Stimulated activated CD4-positive, alpha-beta T cell treated with anti-CD3 and anti-CD28 coated beads, TNF-alpha, amount 100 ng/mL, for 4 hours (primary cell): ENCODE measurements at regions not wholly inside any gene's neighbourhood (a gene's known extent, or its start where the extent isn't known, plus 50 kb on each side); places are given as distances from the start of the nearest gene placed in this dataset.
"Not testable (repeated sequence)": the region's sequence is repeated elsewhere in the genome, so short reads cannot be mapped to it uniquely, and the experiment has no call there.

Experiments
- DNase-seq, 3 experiments: peaks; one replicate each; pipeline ENCODE4 v3.0.0-alpha.2; 2020; ENCODE audit warnings: low read depth in 3 of 3

DNA sequence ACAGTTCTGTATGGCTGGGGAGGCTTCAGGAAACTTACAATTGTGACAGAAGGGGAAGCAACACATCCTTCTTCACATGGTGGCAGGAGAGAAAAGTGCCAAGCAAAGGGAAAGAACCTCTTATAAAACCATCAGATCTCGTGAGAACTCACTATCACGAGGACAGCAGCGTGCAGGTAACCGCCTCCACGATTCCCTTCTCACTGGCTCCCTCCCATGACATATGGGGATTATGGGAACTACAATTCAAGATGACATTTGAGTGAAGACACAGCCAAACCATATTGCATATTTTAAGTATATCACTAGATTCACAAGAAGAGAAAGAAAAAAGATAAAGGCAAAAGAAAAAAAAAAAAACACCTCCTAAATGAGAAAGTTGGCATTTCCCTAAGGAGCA lies 431.9 kb upstream of the RGS17 start:
- no peak for DNase-seq

GRCh38 chr6:153553627-153554026 lies 422.5 kb upstream of the RGS17 start:
- no peak for DNase-seq

DNA sequence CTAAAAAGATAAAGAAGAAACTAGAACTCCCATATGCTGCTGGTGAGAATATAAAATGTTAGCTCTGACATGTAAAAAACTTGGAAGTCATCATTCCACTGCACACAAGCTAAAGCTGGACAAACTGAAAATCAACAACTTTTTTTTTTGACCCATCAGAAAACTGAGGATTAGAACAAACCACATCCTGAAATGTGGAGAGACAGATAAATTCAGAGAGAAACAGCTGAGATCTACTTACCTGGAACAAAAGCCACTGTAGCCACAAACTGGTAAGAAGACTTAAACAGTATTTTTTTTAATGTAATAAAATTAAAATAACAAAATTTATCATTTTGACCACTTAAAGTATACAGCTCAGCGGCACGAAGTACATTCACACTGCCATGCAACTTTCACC lies 408.5 kb upstream of the RGS17 start:
- DNase-seq, result no peak

DNA sequence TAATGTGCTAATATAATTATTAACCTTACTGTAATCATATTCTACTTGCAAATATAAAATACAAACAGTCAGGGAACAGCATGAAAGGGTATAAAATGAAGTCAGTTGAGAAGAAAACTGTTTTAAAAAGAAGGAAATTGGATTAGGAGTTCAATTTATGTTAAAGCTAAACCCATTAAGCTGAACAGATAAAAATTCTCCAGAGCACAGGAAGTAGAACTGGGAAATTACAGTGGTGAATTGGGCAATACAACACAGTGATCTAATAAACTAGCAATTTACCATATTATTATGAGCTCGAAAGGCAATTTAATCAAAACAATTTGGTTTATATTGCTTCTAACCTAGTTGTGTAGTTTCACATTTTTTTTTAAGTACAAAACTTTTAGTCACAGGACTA lies 407.4 kb upstream of the RGS17 start:
- no peak for DNase-seq

DNA sequence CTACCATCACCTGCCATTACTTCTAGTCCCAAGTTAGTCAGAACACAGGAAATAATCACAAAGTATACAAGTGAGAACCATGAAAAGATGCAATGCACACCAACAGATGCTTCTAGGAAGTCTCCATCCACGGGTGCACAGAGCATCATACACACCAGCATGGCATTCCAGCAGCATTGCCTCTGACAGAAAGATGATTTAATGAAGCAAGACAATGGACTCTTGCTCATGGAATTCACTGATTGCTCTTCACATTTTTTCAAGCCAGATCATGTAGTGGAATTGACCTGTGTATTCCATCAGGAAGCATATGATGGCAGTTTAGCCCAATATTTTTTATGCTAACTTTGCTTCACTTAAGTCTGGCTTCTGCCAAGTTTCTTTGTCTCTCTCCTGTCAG lies 406.3 kb upstream of the RGS17 start:
- no peak for DNase-seq

DNA sequence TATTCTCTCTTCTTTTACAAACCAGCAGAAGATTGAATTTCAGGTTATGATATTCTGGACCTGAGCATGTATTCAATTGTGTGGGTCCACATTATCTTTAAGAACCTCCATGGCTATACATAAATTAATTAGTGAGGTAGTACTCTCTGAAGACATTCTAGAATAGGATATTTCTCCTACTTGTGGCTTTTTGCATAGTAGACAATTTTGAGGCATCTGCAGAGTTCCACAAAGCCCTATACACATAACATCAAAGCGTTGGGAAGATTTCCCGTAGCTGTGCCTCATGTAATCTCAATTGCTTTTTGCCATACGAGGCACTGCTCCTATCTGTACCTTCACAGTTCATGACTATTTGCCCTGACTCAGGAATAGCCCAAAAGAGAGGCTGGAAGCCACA lies 395.4 kb upstream of the RGS17 start:
- DNase-seq, result no peak

GRCh38 chr6:153525998-153526397 lies 394.9 kb upstream of the RGS17 start:
- no peak for DNase-seq

DNA sequence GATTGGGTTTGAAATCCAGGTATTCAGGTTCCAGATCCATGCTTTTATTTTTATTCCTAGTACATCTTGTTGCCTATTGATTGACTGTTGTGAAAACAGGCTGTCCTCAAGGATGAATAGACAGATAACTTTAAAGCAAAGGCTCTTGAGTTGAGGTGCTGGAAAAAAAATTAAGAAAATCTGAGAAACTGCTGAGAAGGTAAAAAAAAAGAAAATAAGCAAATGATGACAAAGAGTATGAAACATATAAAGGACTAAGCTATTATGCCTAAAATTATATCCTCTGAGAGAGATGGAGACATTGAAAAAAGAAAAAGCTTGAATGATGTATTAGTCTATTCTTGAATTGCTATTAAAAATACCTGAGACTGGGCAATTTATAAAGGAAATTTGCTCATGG lies 392.3 kb upstream of the RGS17 start:
- DNase-seq, result no peak

DNA sequence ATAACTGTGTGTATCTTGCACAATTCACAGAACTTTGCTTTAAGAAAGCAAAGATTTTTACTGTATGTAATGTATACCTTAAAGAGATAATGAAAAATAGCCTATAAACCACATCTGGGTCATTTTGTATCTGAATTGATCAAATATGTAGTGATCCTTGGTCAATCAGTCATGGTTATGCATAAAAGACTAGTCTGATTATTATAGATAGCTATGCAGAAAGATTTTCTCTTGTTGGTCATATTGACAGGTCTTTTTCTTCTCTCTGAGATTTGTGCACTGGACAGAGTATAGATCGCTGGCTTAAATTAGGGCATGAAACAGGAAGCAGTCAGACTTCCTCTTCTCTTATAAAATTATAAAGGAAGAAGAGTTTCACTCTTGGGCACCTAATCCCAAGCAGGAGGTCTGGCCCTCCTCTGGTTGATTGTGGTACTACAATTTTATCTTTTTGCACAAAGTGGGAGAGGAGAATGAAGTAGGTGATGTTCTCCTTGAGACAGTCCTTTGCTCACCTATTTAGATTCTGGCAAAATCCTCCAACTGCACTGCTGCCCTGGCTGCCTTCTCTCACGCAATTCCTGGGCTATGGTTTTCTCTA lies 380.9 kb upstream of the RGS17 start:
- no peak for DNase-seq

DNA sequence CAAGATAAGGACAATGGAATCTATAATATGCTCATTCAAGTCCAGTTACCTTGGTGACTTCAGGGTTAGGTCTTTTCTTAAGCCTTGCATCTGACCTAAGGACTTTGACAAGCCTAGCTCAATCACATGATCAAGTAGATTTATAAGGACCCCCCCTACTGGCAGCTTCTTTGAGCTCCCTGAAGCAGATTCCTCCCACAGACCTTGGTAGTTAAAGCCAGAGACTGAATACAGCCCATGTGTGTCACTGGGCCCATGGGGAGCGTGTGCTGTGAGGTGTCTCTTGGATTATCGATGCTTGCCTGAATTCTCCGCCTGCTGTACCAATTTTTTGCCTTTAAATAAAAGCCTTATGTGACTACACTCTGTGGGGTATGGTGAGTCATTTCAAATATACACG lies 372.7 kb upstream of the RGS17 start:
- DNase-seq, result no peak

DNA sequence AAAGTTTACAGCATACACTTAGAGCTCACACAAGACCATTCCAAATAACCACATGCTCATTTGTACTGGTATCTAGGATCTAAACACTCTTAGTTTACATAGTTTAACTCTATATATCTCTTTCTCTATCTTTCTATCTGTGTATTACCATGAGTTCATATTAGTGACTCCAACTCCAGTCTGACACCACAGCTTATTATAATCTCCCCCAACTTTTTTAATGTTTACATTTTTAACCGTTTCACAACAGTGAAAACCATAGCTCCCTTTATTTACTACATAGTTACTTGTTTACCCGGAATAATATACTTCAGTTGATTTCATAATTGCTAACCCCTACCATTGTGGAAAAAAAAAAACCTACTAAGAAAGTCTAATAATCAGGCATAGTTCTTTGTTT lies 362.4 kb upstream of the RGS17 start:
- DNase-seq, result no peak

GRCh38 chr6:153489479-153489878 lies 358.4 kb upstream of the RGS17 start:
- no peak for DNase-seq

GRCh38 chr6:153488267-153488666 lies 357.2 kb upstream of the RGS17 start:
- no peak for DNase-seq

GRCh38 chr6:153485072-153485471 lies 354.0 kb upstream of the RGS17 start:
- no peak for DNase-seq

DNA sequence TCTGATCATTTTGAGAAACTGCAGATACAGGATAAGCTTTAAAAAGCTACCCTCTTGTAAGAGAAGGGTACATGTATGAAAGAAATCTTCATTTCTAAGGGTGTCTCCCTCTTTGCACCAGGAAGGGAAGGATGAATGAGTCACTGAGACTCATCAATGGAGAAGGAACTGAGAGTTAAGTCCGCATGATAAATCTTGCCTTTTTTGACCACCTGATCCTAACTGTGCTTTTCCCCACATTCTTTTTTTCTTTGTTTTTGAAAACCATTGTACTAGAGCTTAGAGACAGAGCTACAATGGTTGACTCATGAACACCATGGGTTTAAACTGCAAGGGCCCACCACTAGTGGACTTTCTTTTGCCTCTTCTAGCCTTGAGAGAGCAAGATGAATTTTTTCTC lies 353.0 kb upstream of the RGS17 start:
- no peak for DNase-seq

DNA sequence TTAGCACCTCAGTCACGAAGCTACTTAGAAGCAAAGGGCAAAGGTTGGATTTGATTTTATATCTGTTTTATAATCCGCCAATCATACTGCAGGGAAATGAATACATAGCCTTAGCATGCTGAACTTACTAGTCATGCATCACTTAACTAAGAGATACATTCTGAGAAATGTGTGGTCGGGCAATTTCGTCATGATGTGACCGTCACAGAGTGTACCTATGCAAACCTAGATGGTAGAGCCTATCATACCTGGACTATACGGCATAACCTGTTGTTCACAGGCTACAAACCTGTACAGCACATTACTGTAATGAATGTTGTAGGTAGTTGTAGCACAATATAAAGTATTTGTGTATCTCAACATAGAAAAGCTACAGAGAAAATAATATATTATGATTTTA lies 345.2 kb upstream of the RGS17 start:
- DNase-seq, result no peak

GRCh38 chr6:153465050-153465449 lies 334.0 kb upstream of the RGS17 start:
- DNase-seq, result no peak

DNA sequence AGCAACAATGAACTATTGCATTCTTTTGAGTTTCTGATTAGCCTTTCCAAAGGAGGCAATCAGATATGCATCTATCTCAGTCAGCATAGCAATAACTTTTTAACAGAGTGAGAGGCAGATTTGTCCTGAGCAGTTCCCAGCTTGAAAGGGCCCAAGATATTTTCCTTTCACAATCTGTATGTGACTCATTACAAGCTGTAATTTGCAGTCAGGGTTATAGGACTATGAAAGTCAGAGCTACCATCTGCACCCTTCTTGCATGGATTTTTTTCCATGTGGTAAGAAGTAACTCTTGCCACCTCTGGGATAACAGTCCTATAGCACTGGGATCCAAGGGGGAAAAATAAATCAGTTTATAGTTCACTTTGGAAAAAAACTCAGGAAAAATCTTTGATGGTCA lies 318.2 kb upstream of the RGS17 start:
- no peak for DNase-seq

DNA sequence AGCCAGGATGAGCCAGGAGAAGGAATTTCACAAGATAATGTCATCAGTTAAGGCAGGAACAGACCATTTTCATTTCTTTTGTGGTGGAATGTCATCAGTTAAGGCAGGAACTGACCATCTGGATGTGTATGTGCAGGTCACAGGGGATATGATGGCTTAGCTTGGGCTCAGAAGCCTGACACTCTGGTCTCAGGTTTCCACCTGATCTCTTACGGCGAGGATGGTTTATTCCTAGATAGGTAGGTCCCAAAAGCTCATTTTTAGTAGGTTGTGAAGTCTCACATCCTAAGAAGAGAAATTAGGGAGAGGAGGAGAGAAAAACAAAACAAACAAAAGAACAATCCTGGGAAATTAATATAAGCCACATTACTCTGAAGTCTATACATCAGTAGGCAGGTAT lies 311.7 kb upstream of the RGS17 start:
- not testable (repeated sequence) for DNase-seq

GRCh38 chr6:153442096-153442495 lies 311.0 kb upstream of the RGS17 start:
- DNase-seq, result no peak

DNA sequence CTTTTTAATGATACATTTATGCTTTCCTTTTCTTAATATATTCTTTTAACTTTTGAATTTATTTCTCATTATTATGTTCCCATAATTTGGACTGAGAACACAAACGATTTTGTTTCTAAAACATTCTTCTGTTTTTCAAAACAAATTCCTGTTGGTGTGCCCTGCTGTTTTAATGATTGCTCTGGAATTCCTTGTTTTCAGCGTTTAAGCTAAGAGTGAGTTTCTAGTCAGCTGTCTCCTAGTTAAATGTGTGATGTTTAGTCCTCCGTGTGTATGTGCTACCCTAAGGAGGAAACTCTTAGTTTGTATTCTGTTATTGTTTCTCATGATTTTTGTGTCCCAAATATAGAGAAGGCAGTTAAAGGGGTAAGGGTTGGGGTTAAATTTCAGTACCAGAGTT lies 306.1 kb upstream of the RGS17 start:
- no peak for DNase-seq

GRCh38 chr6:153436351-153436750 lies 305.3 kb upstream of the RGS17 start:
- no peak for DNase-seq

GRCh38 chr6:153435787-153436186 lies 304.7 kb upstream of the RGS17 start:
- no peak for DNase-seq

- DNase-seq, result no peak
Observed at GRCh38 chr6:153425536-153425935, 294.5 kb upstream of the RGS17 start.
